NCI-H1092 treated with DMSO at 0.1 percent for 48 hours (cell line): ENCODE measurements at regions not wholly inside any gene's neighbourhood (a gene's known extent, or its start where the extent isn't known, plus 50 kb on each side); places are given as distances from the start of the nearest gene placed in this dataset.
"Not testable (repeated sequence)": the region's sequence is repeated elsewhere in the genome, so short reads cannot be mapped to it uniquely, and the experiment has no call there.

ENCODE experiments used
- DNase-seq: peaks from one replicate; lab custom pipeline; 2025; lab: John Stamatoyannopoulos, UW

DNA sequence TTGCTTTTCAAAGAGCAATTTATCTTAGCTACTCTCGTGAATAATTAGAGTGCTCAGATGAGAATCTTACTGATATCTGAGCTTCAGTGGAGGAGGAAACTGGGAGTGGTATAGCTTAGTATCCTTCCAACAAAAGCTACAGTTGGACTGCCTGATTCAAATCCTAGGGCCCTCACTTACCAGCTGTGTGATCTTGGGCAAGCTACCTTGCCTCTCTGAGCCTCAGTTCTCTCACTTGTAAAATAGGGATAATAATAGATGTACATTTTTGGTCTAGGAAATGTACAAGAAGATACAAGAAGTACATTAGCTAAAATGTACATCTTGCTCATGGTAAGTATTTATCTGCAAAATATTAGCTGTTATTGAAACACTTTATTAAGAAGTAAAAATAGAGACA is 502.0 kb downstream of the HAPSTR1 start:
- no peak for DNase-seq

DNA sequence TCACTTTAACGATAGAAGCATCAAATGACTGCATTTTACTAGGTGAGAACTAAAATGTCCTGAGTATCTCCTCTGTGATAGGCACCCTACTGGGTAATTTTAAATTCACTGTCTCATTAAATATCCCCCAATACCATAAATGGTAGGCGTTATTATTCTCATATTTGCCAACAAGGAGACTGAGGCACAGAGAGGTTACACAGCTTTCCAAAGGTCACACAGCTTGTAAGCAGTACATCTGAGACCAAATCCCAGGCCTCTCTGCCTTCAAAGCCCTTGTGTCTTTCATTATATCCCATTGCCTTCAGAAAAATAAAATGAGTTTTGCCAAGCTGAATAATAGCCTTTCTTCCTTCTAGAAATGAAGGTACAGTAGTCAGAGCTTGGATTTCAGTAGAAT is 502.6 kb downstream of the HAPSTR1 start:
- no peak for DNase-seq

DNA sequence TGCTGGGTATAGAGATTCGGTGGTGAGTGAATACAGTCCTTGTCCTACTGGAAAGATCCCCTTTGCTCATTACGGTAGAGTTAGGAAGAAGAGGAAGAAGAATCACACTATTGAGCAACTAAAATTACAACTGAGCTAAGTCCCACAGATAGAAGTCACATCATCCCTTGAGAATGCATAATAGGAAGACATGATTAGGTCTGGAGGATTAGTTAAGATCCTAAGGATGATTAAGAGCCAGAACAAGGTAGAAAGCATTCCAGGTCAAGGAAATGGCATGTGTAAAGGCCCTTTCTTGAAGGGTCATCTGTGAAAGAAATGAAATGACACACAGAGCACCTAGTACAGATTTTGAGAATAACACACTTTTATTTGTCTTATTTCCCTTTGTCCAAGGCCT is 503.5 kb downstream of the HAPSTR1 start:
- DNase-seq, result no peak

DNA sequence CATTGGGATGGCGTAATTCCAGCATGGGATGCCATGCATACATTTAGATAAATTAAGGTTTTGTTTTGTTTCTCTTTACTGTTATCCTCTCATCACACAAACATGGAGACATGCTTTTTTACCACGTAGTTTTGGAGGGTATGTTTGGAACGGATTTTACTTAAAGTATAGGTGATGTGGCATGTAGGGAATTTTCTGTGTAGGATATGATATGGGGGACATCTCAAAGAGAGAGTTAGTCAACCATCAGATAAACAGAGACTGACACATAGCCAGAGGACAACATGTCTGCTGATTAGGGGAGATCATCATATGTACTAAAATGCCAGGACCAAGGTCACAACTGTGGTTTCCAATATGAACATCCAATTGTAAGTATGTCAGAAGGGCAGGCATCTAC is 503.9 kb downstream of the HAPSTR1 start:
- DNase-seq, result no peak

DNA sequence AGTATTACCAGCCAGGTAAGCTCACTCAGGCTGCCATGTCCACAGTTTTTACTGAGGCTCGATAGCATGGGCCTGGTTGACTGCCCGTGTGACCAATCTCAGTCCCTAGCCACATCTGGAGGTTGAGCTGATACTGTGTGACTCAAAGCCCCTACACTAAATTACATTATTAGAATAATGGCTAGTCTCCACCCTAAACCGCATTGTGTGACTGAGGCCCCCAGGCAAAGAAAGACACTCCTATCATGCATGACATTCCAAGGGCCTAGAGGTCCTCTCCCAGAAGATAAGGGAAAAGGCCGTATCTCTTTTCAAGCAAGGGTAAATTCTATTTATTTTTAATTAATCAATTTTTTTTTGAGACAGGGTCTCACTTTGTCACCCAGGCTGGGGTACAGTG is 505.3 kb downstream of the HAPSTR1 start:
- DNase-seq, result no peak

DNA sequence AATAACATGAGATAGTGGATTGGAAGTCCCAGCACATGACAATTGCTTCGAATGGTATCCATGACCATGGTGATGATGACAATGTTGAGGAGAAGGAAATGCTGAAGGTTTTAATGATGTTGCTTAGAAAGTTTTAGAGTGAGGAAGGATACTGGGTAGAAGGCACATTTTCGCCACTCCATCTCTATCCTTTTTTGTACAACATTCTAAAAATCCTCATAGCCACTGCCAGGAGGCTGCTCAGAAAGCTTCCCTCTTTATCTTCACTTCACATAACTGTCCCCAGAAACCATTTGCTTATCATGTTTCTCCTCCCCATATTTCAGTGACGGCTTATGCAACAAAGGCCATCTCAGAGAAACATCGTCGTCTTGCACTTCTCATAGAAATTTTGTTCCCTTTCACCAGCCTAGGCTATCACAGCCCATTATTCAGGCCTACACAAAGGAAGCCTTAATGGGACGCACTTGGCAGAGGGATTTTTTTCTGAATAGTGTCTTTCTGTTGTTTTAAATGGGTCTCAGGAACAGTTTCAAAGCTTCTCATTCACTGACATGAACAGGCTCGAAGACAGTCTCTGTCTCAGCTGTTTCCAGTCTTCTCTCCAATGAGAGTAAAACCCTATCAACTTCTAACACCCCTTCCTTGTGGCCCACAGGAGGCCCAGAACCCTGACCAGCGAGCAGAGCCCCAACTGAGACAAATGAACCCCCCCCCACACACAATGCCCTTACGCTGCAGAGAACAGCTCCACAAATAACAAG is 506.7 kb downstream of the HAPSTR1 start:
- no peak for DNase-seq

DNA sequence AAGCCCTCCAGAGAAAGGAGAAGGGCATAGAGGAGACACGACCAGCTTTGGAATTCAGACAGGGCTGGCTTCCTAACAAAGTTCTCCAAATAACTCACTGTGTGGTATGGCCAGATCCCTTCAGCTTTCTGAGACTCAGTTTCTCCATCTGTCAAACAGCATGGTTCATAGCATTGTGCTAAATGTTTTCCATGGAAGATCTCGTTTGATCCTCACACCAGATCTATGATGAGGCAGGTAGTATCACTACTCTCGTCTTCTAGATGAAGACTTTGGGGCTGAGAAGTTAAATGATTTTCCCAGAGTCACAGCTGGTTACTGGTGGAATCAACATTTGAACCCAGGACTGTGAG is 507.3 kb downstream of the HAPSTR1 start:
- DNase-seq, result no peak

DNA sequence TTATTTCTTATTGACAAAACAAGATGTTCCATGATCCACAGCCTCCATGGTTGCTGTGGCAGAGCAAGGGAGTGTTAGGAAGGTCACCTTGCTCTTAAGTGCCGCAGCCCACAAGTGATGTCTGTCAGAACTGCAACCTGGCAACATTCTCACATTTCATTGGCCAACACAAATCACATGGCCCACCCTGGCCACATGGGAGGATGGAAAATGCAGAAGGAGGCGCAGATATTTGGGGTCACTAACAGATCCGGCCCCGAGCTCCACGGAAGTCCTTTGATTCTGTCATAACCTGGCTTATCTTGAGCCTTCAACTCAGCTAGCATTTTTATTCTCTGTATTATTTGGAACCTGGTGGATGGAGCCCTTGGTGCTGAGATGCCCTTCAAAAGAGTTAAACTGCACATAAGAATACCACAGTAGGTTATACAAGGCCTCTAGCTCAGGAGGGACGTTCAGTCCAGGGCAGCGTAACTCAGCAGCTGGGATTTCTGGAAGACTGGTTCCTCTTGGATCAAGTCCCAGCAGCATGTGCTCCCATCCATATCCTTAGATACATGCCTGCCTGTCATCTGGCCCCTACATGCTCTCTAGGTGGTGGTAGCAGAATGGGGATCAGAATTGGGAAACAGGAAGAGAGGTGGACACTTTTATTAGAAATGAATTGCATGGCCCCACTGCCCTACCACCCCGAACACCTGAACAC is 508.1 kb downstream of the HAPSTR1 start:
- no peak for DNase-seq

DNA sequence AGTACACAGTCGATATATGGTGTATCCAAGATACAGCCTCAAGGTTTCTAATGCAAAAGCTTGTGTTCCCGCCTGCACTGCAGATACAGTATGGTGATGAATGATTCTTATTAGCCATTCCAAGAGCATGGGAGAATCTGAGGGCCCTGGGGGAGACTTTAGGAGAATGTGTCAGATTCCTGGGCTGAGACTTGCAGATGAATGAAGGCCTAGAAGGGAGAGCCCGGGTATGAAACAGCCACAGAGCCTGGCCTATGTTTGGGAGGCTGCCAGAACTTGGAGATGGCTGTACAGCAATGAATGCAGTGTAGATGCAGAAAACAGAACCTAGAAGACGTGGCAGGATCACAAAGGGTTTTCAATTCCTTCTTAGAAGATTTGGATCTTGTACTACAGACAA is 510.7 kb downstream of the HAPSTR1 start:
- no peak for DNase-seq

DNA sequence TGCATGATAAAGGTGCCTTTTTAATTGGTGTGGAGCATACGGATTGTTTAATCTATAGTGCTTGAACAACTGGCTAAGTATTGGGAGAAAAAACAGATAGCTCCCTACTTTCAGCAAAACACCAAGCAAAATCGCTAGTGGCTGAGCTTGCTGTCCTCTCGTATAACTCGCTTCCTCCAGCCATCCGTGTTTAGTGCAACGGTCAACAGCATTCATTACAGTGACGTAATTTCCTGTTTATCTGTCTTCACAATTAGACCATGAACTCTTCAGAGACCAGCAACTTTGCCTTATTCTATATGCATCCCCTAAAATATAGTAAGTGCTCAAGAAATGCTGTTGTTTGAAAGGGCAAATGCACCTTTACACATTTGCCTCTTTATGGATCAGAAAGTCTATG is 511.9 kb downstream of the HAPSTR1 start:
- DNase-seq, result no peak

DNA sequence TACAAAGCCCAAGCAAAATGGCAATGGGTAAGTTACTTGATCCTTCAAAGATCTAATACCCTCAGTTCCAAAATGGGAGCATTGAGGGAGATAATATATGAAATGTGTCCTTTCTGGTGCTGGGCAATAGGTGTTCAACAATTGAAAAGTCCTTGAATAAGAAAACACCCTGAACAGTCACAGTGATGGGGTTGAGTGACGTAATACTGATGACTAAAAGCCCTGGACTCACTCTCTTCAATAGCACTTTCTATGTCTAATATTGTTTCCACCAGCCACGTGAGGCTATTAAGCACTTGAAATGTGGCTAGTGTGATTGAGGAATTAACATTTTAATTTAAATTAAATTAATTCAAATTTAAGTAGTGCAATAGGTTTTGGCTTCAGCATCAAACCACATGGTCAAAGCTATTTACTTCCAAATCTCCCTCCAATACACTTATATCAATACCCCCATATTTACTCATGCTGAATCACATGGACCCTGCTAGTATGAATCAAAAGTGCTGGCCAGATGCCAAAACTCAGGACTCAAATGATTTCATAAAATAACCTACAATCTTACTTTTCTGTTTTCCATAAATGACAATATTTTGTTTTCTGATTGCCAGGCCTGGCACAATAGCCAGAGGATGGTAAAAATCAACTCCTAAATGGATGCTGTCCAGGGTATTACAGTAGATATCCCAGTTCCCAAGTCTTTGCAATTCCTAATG is 516.2 kb downstream of the HAPSTR1 start:
- DNase-seq, result no peak

DNA sequence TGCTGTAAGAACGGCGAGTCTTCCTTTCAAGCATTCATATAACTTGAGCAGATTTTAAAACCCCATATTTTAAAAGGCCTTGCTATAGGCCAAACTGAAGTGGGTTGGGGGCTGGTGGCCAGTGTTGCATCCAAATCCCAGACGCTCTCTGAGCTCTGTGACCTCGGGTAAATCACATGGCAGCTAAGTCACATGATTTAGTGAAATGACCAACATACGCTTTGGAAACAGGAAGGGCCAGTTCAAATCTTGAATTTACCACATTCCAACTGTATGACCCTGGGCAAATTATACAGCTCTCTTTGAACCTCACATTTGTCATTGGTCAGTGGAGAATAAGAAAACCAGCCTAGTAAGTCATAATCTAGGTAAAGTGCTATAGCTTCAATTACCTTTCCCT is 519.3 kb downstream of the HAPSTR1 start:
- no peak for DNase-seq

DNA sequence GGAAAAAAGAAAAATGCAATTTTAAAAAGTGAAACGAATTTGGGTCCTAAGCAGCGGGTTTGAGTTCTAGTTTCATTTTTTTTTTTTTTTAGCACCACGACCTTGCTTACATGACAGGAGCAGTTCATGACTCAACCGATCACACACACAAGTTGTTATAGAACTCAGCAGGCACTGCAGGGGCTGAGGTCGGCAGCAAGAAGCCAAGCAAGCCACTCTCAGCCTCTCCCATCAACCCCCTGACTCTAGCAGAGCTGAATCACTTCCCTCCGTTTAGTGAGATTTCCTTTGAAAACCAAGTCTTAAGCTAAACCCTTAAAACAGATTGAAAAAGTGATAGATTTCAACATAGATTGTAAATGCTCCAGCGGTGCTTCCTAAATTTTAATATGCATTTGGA is 520.8 kb downstream of the HAPSTR1 start:
- DNase-seq, result no peak

DNA sequence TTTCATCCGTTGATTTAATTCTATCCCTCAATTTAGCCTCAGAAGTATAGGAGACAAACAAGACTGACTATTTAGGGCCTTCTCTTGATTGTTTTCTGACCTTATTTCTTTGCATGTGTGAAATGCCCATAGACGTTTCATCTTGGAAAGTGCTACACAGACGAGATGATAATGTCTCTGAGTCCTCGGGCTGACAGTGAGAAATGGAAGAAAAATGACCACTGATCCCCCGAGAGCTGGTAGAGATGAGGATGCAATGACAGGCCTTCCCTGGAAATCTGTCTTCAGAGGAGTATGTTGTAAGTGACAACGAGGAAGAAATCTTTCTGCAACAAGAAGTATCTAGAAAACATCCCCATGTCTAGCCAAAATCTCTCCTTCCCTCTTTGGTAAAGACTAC is 522.9 kb downstream of the HAPSTR1 start:
- no peak for DNase-seq

DNA sequence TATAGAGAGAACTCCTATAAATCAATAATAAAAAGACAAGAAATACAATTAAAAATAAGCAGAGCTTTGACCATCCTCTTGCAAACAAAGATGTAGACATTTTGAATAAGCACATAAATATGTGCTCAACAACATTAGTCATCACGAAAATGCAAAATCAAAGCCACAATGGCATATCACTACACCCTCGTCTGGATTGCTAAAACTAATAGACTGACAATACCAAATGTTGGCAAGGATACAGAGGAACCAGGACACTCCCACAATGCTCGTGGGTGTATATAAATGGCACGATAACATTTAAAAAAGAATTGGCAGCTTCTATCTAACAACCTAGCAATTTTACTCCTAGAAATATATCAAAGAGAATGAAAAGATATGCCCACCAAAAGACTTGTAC is 530.8 kb downstream of the HAPSTR1 start:
- no peak for DNase-seq

DNA sequence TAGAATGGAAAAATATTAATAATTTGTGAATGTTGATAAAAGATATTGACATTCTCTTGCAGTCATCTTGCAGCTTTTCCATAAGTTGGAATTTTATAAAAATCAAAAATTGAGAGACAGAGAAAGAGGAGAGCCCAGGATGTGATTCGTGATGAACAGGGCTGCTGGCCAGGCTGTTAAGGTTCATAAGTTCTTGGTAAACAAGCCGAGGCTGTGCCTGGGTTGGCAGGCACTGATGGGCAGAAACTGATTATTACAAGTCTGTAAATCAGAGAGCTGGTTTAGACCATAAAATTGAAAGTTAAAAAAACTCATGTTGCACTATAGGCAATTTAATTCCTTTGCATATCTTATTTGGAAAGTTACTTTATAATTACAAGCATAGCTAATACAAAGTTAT is 533.7 kb downstream of the HAPSTR1 start:
- no peak for DNase-seq

DNA sequence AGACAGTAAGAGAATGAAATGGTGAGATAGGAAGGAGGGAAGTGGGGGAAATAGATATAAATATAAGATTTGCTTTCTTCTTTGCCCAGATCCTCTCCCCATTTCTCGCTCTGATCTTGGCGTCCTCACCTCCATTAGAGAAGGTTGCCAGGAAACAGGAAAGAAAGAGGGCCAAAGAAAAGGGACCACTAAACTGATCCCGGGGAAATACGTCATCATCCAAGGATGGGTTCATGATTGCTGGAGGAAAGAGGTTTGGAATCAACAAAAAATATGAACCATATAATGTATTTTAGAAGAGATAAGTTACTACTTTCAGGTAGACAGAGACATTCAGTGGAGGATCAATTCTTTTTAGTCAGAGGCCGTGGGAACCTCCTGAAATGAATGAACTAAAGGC is 536.0 kb downstream of the HAPSTR1 start:
- DNase-seq, result no peak

DNA sequence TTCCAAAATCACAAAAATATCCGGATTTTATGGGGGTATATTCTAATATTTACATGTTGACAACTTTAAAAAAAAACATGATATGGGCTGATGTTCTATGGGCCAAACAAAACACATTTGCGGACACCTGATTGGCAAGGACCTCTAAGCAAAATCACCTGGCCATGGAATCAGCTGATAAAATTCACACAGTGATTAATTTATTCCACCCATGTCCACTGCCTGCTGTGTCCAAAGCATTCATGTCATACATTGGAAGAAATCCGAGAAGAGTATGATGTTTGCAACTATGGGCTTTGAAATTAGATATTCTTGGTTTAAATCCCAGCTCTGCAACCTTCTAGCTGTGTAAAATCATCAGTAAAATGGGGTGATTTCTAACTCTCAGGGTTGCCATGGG is 538.7 kb downstream of the HAPSTR1 start:
- DNase-seq, result no peak

DNA sequence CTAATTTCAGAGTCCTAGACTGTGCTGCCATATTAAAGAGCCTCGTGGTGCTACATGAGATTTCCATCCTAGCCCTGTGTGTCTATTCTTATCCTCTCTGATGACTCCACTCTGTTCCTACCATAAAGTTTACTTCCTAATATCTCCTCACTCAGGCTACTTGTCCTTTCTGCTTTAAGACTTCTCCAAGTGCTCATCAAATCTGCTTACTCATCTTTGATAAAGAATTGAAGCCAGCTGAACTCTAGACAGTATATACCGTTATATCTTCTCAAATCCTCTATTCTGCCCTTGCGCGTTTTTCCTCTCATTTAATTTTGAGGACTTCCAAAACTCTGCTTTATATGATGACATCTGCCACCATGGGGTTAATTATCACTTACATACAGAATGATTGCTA is 539.5 kb downstream of the HAPSTR1 start:
- DNase-seq, result no peak

DNA sequence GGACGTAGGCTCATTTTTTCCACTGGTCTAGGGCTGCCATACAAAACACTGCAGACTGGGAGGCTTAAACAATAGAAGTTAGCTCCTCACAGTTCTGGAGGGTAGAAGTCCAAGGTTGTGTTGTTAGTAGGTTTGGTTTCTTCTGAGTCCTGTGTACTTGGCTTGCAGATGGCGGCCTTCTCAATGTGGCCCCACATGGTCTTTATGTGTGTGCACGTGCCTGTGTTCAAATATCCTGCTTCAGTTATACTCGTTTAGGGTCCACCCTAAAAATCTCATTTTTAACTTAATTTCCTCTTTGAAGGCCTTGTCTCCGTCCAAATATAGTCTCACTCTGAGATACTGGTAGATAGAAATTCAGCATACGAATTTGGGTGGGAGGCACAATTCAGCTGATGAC is 542.4 kb downstream of the HAPSTR1 start:
- no peak for DNase-seq

DNA sequence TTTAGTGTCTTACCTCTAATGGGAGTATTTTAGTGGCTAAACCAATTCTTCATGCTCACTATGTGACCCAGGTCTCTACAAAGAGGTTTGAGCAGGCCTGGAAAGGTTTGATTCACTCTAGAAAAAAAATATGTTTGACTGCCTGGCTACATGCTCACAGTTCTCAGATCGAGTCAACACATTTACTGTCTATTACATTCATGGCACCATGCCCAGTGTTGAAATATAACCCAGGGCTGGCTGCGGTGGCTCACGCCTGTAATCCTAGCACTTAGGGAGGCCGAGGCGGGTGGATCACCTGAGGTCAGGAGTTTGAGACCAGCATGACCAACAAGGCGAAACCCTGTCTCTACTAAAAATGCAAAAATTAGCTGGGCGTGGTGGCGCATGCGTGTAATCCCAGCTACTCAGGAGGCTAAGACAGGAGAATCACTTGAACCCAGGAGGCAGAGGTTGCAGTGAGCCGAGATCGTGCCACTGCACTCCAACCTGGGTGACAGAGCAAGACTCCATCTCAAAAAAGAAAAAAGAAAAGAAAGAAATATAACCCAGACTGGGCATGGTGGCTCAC is 543.8 kb downstream of the HAPSTR1 start:
- not testable (repeated sequence) for DNase-seq

DNA sequence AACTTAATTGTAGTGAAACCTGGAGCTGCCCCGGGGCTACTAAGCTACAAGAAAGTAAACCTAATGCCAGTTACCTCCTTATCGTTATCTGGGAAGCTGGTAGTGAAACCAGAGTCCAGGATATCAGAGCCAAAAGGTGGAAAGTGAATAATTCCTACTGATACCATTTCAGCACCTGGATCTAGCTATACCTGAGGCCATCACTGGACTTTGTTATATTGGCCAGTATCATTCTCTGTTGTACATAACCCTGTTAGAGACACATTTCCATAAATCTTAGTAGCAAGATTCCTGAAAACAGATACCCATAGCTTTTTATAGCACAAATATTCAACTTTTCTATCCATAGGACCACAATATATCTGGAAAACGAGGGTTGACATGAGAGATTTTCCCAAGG is 538.0 kb downstream of the GRIN2A start:
- no peak for DNase-seq

DNA sequence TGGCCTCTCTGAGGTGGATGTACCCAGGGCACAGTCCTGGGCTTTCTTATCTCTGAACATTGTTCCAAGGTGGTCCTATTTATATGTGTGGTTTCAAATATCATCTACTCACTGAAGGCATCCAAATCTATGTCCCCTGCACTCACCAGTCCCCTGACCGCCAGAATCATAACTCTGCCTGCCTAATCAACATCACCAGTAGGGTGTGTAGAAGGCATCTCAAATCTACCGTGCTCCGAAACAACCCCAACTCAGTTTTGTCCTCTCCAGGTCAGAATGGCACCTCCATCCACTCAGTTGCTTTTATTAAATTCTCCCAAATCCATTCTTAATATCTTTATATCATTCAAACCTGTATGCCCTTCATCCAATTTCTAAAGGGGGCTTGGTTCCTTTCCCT is 536.3 kb downstream of the GRIN2A start:
- no peak for DNase-seq
